AG09319 (cell line): ENCODE measurements at regions not wholly inside any gene's neighbourhood (a gene's known extent, or its start where the extent isn't known, plus 50 kb on each side); places are given as distances from the start of the nearest gene placed in this dataset.

Experiments
- DNase-seq: peaks from one replicate; pipeline ENCODE4 v3.0.0-alpha.2; 2010; ENCODE audit warnings: low read depth; ENCODE audit errors: extremely low read depth
- CTCF ChIP-seq: IDR thresholded peaks from 2 replicates; pipeline ENCODE4 v1.5.1; 2011; ENCODE audit warnings: low read depth, mild to moderate bottlenecking, inconsistent platforms, low read length, moderate library complexity

GRCh38 chr3:25094932-25095685 is 333.0 kb upstream of the RARB start:
- TF ChIP-seq CTCF, result peak; percentile 33
- peak; percentile 8 for DNase-seq

GRCh38 chr3:25096536-25096935 is 331.5 kb upstream of the RARB start:
- DNase-seq, result no peak
- TF ChIP-seq CTCF, result no peak

DNA sequence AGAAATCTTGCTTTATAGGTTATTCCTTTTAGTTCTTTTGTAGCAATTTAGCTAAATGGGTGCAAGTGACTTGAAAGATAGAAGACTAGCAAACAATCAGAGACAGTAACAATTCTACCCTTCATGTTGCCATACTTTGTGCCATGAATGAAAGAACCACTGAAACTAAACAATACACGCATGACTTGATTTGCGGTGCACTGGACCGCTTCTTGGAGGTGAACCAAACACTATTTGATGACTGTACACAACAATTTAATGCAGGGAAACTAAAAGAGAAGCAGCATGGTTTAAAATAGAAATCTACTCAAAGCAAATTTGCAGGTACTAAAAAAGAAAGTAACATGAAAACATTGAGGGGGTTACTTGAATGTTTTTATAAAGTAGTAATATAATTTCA is 331.0 kb upstream of the RARB start:
- no peak for TF ChIP-seq CTCF
- DNase-seq, result no peak

- no peak for TF ChIP-seq CTCF
- no peak for DNase-seq
These were observed 328.4 kb upstream of the RARB start for GRCh38 chr3:25099666-25100065.

DNA sequence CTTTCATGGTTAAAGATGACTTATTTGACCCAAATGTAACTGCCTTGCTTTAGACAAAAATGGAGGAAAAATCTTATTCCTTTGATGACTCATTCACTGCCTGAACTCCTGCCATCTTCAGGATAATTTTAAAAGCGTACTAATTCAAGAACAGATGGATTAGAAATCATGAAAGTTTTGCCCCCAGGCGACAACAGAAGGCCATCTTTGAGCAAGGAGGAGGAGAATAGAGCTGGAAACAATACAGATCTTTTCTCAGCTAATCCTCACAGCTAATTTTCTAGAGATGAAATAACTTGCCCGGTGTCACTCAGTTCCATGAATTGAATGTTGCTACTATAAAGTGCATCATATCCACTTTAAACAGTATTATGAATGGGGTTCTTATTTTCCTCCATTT is 324.7 kb upstream of the RARB start:
- no peak for TF ChIP-seq CTCF
- DNase-seq, result no peak

- no peak for DNase-seq
- no peak for TF ChIP-seq CTCF
These were observed 320.0 kb upstream of the RARB start for GRCh38 chr3:25107918-25108617.

- no peak for DNase-seq
- TF ChIP-seq CTCF, result no peak
These were observed 317.4 kb upstream of the RARB start for GRCh38 chr3:25110642-25111041.
